T-helper 2 cell treated with Interferon-gamma antibody and Interleukin-4, amounts not matched to agents 100 ng/mL and 5 ng/mL, for 36 hours (primary cell): ENCODE measurements at regions not wholly inside any gene's neighbourhood (a gene's known extent, or its start where the extent isn't known, plus 50 kb on each side); places are given as distances from the start of the nearest gene placed in this dataset.
"Not testable (repeated sequence)": the region's sequence is repeated elsewhere in the genome, so short reads cannot be mapped to it uniquely, and the experiment has no call there.

Experiments
- intact Hi-C: fragments of 100-400 bp; cut with micrococcal nuclease; formaldehyde crosslinking; loops from one replicate; pipeline ENCODE4 v1.15.1; 2023

- intact Hi-C loops = no loop called here
These were observed 201.3 kb downstream of the AKAP7 start for GRCh38 chr6:131336596-131336995.

- intact Hi-C loops = not testable (repeated sequence)
These were observed 211.6 kb downstream of the AKAP7 start for GRCh38 chr6:131346896-131347295.

GRCh38 chr6:131348572-131348971 lies 213.3 kb downstream of the AKAP7 start:
- intact Hi-C loops = no loop called here

GRCh38 chr6:131349199-131349598 lies 213.9 kb downstream of the AKAP7 start:
- intact Hi-C loops = no loop called here

GRCh38 chr6:131353106-131353505 lies 217.8 kb downstream of the AKAP7 start:
- intact Hi-C loops = no loop called here

- intact Hi-C loops = no loop called here
These were observed 218.6 kb downstream of the AKAP7 start for GRCh38 chr6:131353876-131354275.

GRCh38 chr6:131354356-131354755 lies 218.7 kb upstream of the ARG1 start:
- intact Hi-C loops = no loop called here

- intact Hi-C loops = no loop called here
These were observed 216.9 kb upstream of the ARG1 start for GRCh38 chr6:131356161-131356560.

- intact Hi-C loops = no loop called here
These were observed 215.5 kb upstream of the ARG1 start for GRCh38 chr6:131357501-131357900.

- intact Hi-C loops = no loop called here
These were observed 211.0 kb upstream of the ARG1 start for GRCh38 chr6:131362070-131362469.

GRCh38 chr6:131362696-131363095 lies 210.3 kb upstream of the ARG1 start:
- intact Hi-C loops = no loop called here

- intact Hi-C loops = no loop called here
These were observed 208.8 kb upstream of the ARG1 start for GRCh38 chr6:131363947-131364834.

- intact Hi-C loops = no loop called here
These were observed 206.8 kb upstream of the ARG1 start for GRCh38 chr6:131366223-131366622.

- intact Hi-C loops = no loop called here
These were observed 205.7 kb upstream of the ARG1 start for GRCh38 chr6:131367206-131367873.

- intact Hi-C loops = no loop called here
These were observed 204.7 kb upstream of the ARG1 start for GRCh38 chr6:131368198-131368911.

GRCh38 chr6:131372535-131372934 lies 200.5 kb upstream of the ARG1 start:
- intact Hi-C loops = no loop called here

GRCh38 chr6:131377112-131377705 lies 195.8 kb upstream of the ARG1 start:
- intact Hi-C loops = no loop called here

GRCh38 chr6:131378874-131379273 lies 194.2 kb upstream of the ARG1 start:
- intact Hi-C loops = no loop called here

- intact Hi-C loops = no loop called here
These were observed 193.1 kb upstream of the ARG1 start for GRCh38 chr6:131379948-131380347.

- intact Hi-C loops = no loop called here
These were observed 191.8 kb upstream of the ARG1 start for GRCh38 chr6:131381052-131381708.

GRCh38 chr6:131381709-131382093 lies 191.3 kb upstream of the ARG1 start:
- intact Hi-C loops = no loop called here
